Breast epithelium (tissue), 3 donors: ENCODE measurements at regions not wholly inside any gene's neighbourhood (a gene's known extent, or its start where the extent isn't known, plus 50 kb on each side); places are given as distances from the start of the nearest gene placed in this dataset.

Experiments used
- POLR2A ChIP-seq: fragments of 450-650 bp; IDR thresholded peaks from one replicate; pipeline ENCODE4 v1.6.1; 2016; ENCODE audit warnings: antibody characterized with exemption, mild to moderate bottlenecking, moderate library complexity
- POLR2AphosphoS5 ChIP-seq, 3 donors: sonication (generic); formaldehyde crosslinking; IDR thresholded peaks; one replicate each; pipeline ENCODE4 v1.6.1; 2017; ENCODE audit warnings: antibody characterized with exemption in 3 of 3
- TF ChIP-seq, protein P1 (sequence below), 3 donors: fragments of 450-650 bp; IDR thresholded peaks; one replicate each; pipeline ENCODE4 v1.5.1; 2016 to 2017; ENCODE audit warnings: antibody characterized with exemption in 3 of 3, mild to moderate bottlenecking in 3 of 3, moderate library complexity in 3 of 3

DNA sequence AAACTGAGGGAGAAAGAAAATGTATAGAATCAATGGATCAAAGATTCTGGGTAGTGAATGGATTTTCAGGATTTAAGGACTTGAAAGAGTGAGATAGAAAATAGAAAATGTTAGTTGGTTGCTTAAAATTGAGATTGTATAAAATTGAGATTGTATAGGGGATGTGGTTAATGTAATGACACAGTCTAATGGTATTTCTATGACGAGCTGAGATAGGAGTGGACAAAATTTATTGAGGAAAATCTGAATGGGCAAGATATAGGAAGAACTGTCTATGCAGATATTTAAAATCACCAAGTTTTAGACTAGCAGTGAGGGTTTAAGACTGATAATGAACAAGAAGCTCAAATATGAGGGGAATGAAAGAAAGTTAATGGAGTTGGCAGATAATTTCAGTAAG lies 406.6 kb downstream of the NYAP2 start:
- TF ChIP-seq, protein P1, sequence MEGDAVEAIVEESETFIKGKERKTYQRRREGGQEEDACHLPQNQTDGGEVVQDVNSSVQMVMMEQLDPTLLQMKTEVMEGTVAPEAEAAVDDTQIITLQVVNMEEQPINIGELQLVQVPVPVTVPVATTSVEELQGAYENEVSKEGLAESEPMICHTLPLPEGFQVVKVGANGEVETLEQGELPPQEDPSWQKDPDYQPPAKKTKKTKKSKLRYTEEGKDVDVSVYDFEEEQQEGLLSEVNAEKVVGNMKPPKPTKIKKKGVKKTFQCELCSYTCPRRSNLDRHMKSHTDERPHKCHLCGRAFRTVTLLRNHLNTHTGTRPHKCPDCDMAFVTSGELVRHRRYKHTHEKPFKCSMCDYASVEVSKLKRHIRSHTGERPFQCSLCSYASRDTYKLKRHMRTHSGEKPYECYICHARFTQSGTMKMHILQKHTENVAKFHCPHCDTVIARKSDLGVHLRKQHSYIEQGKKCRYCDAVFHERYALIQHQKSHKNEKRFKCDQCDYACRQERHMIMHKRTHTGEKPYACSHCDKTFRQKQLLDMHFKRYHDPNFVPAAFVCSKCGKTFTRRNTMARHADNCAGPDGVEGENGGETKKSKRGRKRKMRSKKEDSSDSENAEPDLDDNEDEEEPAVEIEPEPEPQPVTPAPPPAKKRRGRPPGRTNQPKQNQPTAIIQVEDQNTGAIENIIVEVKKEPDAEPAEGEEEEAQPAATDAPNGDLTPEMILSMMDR (IDR thresholded peaks at IDR 0.05): no peak
- TF ChIP-seq POLR2A: no peak
- TF ChIP-seq POLR2AphosphoS5 (IDR thresholded peaks at IDR 0.05): no peak
